ENCODE measurements at regions not wholly inside any gene's neighbourhood (a gene's known extent, or its start where the extent isn't known, plus 50 kb on each side); places are given as distances from the start of the nearest gene placed in this dataset.

GRCh38 chr9:95620314-95620713 lies 103.5 kb upstream of the PTCH1 start:
- H3K4me1 ChIP-seq (ENCODE audit: control insufficient read depth, insufficient read depth, low read length), result no peaks in the 10 kb centered on the region
- H3K4me3 ChIP-seq (ENCODE audit: low read length), result no peak overlapping the region
- no peak for DNase-seq
- Mint-ChIP-seq H3K4me3 (no peak overlapping the region), H3K27ac (no peak overlapping the region), H3K4me1 (no peaks in the 10 kb centered on the region), H3K9me3 (no peaks in the 10 kb centered on the region), H3K27me3 (ENCODE audit: insufficient read depth) (peaks cover 5% of the 10 kb centered on the region), H3K36me3 (ENCODE audit: low read depth) (no peaks in the 10 kb centered on the region)
- TF ChIP-seq CTCF (conservative IDR thresholded peaks at IDR 0.05), result no peak
- H3K27ac ChIP-seq (ENCODE audit: low read depth, low read length), result no peak overlapping the region
- peaks cover 13% of the 10 kb centered on the region for H3K27me3 ChIP-seq (ENCODE audit: control insufficient read depth, insufficient read depth, low read length, poor library complexity, severe bottlenecking)
- H3K9ac ChIP-seq (ENCODE audit: extremely low read depth, low read length, poor library complexity, severe bottlenecking), result no peak overlapping the region
- H3K9me3 ChIP-seq (ENCODE audit: control insufficient read depth, low read length), result no peaks in the 10 kb centered on the region
- WGBS, 2 experiments (ENCODE audit: insufficient coverage in 1 of 2, insufficient read length in 1 of 2), result 93 to 94% methylated on average over 3 to 10 of the region's 10 CpGs
- no peaks in the 10 kb centered on the region for H3K36me3 ChIP-seq (ENCODE audit: control insufficient read depth, insufficient read depth, low read length)

GRCh38 chr9:95615246-95615645 lies 98.5 kb upstream of the PTCH1 start:
- Mint-ChIP-seq H3K4me1 (no peaks in the 10 kb centered on the region), H3K9me3 (no peaks in the 10 kb centered on the region), H3K27ac (peak overlapping the region; percentile 20), H3K36me3 (ENCODE audit: low read depth) (no peaks in the 10 kb centered on the region), H3K27me3 (ENCODE audit: insufficient read depth) (peaks cover 5% of the 10 kb centered on the region), H3K4me3 (no peak overlapping the region)
- WGBS, 2 experiments (ENCODE audit: insufficient coverage in 1 of 2, insufficient read length in 1 of 2), result 93 to 94% methylated on average over 3 to 8 of the region's 8 CpGs
- Histone ChIP-seq H3K4me3 (ENCODE audit: low read length) (no peak overlapping the region), H3K9ac (ENCODE audit: extremely low read depth, low read length, poor library complexity, severe bottlenecking) (no peak overlapping the region), H3K36me3 (ENCODE audit: control insufficient read depth, insufficient read depth, low read length) (no peaks in the 10 kb centered on the region), H3K4me1 (ENCODE audit: control insufficient read depth, insufficient read depth, low read length) (no peaks in the 10 kb centered on the region), H3K27ac (ENCODE audit: low read depth, low read length) (no peak overlapping the region), H3K27me3 (ENCODE audit: control insufficient read depth, insufficient read depth, low read length, poor library complexity, severe bottlenecking) (peaks cover 14% of the 10 kb centered on the region), H3K9me3 (ENCODE audit: control insufficient read depth, low read length) (no peaks in the 10 kb centered on the region)
- TF ChIP-seq CTCF (conservative IDR thresholded peaks at IDR 0.05), result no peak
- no peak for DNase-seq

- Histone ChIP-seq H3K9ac (ENCODE audit: extremely low read depth, low read length, poor library complexity, severe bottlenecking) (no peak overlapping the region), H3K4me1 (ENCODE audit: control insufficient read depth, insufficient read depth, low read length) (no peaks in the 10 kb centered on the region), H3K27ac (ENCODE audit: low read depth, low read length) (no peak overlapping the region), H3K27me3 (ENCODE audit: control insufficient read depth, insufficient read depth, low read length, poor library complexity, severe bottlenecking) (peaks cover 17% of the 10 kb centered on the region), H3K36me3 (ENCODE audit: control insufficient read depth, insufficient read depth, low read length) (no peaks in the 10 kb centered on the region), H3K4me3 (ENCODE audit: low read length) (no peak overlapping the region), H3K9me3 (ENCODE audit: control insufficient read depth, low read length) (no peaks in the 10 kb centered on the region)
- no peak overlapping the region for H3K4me3 Mint-ChIP-seq
- H3K36me3 Mint-ChIP-seq (ENCODE audit: low read depth), result no peaks in the 10 kb centered on the region
- no peak for DNase-seq
- H3K4me1 Mint-ChIP-seq, result no peaks in the 10 kb centered on the region
- no peaks in the 10 kb centered on the region for H3K9me3 Mint-ChIP-seq
- 93% methylated on average over 3 of the region's 3 CpGs; no CpG with 5 or more reads in 1 of the 2 experiments for WGBS, 2 experiments (ENCODE audit: insufficient coverage in 1 of 2, insufficient read length in 1 of 2)
- no peak overlapping the region for H3K27ac Mint-ChIP-seq
- H3K27me3 Mint-ChIP-seq (ENCODE audit: insufficient read depth), result peaks cover 5% of the 10 kb centered on the region
- no peak for TF ChIP-seq CTCF (conservative IDR thresholded peaks at IDR 0.05)
These were observed 96.9 kb upstream of the PTCH1 start for GRCh38 chr9:95613670-95614069.
